Stomach (tissue), 8 donors: ENCODE measurements at regions not wholly inside any gene's neighbourhood (a gene's known extent, or its start where the extent isn't known, plus 50 kb on each side); places are given as distances from the start of the nearest gene placed in this dataset.

ENCODE experiments used
- DNase-seq, 2 donors: peaks; one replicate each; pipeline versions ENCODE4 v3.0.0 to v3.0.0-alpha.2; 2013 to 2019
- H3K27ac ChIP-seq, 5 donors: fragments of 200-600 bp in 4 of 5; sonication (generic) in 4 of 5; one replicate each; pipeline ENCODE4 v1.5.1; 2013 to 2019; ENCODE audit warnings: mild to moderate bottlenecking in 1 of 5, moderate library complexity in 1 of 5
- H3K27me3 ChIP-seq, 3 donors: fragments of 200-600 bp; sonication (generic); one replicate each; pipeline ENCODE4 v1.5.1; 2017 to 2019; ENCODE audit warnings: mixed run types in 1 of 3
- H3K36me3 ChIP-seq, 4 donors: fragments of 200-600 bp; sonication (generic); 1 replicate in 3 of 4; 2 replicates in 1 of 4; pipeline ENCODE4 v1.5.1; 2016 to 2019
- H3K4me1 ChIP-seq, 4 donors: fragments of 200-600 bp; sonication (generic); one replicate each; pipeline ENCODE4 v1.5.1; 2016 to 2019
- H3K4me3 ChIP-seq, 4 donors: fragments of 200-600 bp; sonication (generic) in 3 of 4; one replicate each; pipeline ENCODE4 v1.5.1; 2016 to 2019; ENCODE audit warnings: mild to moderate bottlenecking in 1 of 4
- H3K9me3 ChIP-seq, 4 donors: fragments of 200-600 bp; sonication (generic); one replicate each; pipeline ENCODE4 v1.5.1; 2016 to 2019
- EP300 ChIP-seq: sonication (generic); formaldehyde crosslinking; IDR thresholded peaks from one replicate; pipeline ENCODE4 v1.6.1; 2017; ENCODE audit warnings: antibody characterized with exemption
- POLR2A ChIP-seq, 4 donors: fragments of 450-650 bp; IDR thresholded peaks; one replicate each; pipeline ENCODE4 v1.6.1; 2016; ENCODE audit warnings: antibody characterized with exemption in 4 of 4, control low read depth in 2 of 4, mild to moderate bottlenecking in 1 of 4, moderate library complexity in 1 of 4
- POLR2AphosphoS5 ChIP-seq, 3 donors: sonication (generic); formaldehyde crosslinking; IDR thresholded peaks; one replicate each; pipeline ENCODE4 v1.6.1; 2016; ENCODE audit warnings: antibody characterized with exemption in 3 of 3
- WGBS, 5 donors: extraction: QIAGEN DNeasy Blood & Tissue Kit in 3 of 5; methylation state at CpG; one replicate each; pipeline versions ENCODE4 v1.1.5 to v1.1.7; 2013 to 2018; 5-methylcytosine and 5-hydroxymethylcytosine counted together
- intact Hi-C: fragments of 100-400 bp; cut with DNase I; formaldehyde crosslinking; loops from one replicate; pipeline ENCODE4 v1.15.1; 2023; ENCODE audit warnings: low total_unique reads
- TF ChIP-seq, protein P1 (sequence below), 7 experiments: fragments of 450-650 bp in 4 of 7; fragments of 200-600 bp in 3 of 7; sonication (generic) in 3 of 7; IDR thresholded peaks; one replicate each; pipeline ENCODE4 v1.5.1; 2016 to 2019; ENCODE audit warnings: antibody characterized with exemption in 7 of 7, control low read depth in 2 of 7, mild to moderate bottlenecking in 1 of 7
- donor health status: healthy with polysubstance abuse.
- donor health status: Bipolar disorder and iron deficiency.
- donor health status: healthy.

DNA sequence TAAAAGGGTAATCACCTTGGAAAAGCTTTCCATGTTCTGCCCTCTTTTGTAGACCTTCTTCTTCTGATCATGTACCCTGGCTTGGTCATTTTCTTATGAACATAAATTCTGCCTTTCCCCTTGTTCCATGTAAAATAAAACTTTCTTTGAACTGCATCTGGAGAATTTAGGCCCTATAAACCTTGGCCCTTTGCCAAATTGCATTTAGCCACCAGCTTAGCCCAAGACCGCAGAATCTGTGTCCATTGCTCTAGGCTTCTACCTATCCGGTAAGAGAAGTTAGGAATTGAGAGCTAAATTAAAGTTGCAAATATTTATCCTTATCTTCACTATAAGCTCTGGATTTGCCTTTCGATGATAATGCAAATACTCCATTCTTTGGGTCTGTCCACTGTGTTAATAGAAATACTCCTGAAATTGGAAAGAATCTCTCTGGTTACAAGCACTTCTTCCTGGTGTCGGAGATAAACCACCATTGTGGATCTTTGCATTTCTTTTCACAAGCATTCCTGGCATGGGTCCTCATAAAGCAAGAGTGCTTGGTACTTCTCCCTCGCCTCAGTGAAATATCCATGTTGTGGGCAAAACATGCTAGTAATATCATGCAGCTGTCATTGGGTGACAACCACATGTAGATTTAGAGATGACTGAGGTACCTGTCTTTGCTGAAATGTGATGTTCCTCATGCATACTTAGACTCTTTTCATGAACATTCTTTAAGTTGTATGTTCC, 698.0 kb upstream of the WWC1 start:
- intact Hi-C loops = no loop called here

GRCh38 chr5:167594061-167594435, 697.4 kb upstream of the WWC1 start:
- TF ChIP-seq, protein P1, sequence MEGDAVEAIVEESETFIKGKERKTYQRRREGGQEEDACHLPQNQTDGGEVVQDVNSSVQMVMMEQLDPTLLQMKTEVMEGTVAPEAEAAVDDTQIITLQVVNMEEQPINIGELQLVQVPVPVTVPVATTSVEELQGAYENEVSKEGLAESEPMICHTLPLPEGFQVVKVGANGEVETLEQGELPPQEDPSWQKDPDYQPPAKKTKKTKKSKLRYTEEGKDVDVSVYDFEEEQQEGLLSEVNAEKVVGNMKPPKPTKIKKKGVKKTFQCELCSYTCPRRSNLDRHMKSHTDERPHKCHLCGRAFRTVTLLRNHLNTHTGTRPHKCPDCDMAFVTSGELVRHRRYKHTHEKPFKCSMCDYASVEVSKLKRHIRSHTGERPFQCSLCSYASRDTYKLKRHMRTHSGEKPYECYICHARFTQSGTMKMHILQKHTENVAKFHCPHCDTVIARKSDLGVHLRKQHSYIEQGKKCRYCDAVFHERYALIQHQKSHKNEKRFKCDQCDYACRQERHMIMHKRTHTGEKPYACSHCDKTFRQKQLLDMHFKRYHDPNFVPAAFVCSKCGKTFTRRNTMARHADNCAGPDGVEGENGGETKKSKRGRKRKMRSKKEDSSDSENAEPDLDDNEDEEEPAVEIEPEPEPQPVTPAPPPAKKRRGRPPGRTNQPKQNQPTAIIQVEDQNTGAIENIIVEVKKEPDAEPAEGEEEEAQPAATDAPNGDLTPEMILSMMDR (IDR thresholded peaks at IDR 0.05) = no peak
- no peak for TF ChIP-seq EP300
- Histone ChIP-seq H3K36me3 (no peaks in the 10 kb centered on the region), H3K27me3 (no peaks in the 10 kb centered on the region), H3K4me1 (no peaks in the 10 kb centered on the region), H3K4me3 (no peak overlapping the region), H3K27ac (no peak overlapping the region), H3K9me3 (no peaks in the 10 kb centered on the region)
- no peak for DNase-seq
- intact Hi-C loops = no loop called here

More for the DNA sequence above, 698.0 kb upstream of the WWC1 start:
- TF ChIP-seq POLR2AphosphoS5 (IDR thresholded peaks at IDR 0.05) (no peak), POLR2A (IDR thresholded peaks at IDR 0.05) (no peak), EP300 (no peak)
- TF ChIP-seq, protein P1 (IDR thresholded peaks at IDR 0.05) = no peak
- no peaks in the 10 kb centered on the region for H3K27me3 ChIP-seq
- no peak overlapping the region for H3K27ac ChIP-seq
- no peak overlapping the region for H3K4me3 ChIP-seq
- 80 to 90% (median 87%) methylated on average over 5 of the region's 5 CpGs for WGBS, 5 donors
- no peaks in the 10 kb centered on the region for H3K36me3 ChIP-seq
- H3K4me1 ChIP-seq = no peaks in the 10 kb centered on the region
- DNase-seq = no peak
- no peaks in the 10 kb centered on the region for H3K9me3 ChIP-seq

DNA sequence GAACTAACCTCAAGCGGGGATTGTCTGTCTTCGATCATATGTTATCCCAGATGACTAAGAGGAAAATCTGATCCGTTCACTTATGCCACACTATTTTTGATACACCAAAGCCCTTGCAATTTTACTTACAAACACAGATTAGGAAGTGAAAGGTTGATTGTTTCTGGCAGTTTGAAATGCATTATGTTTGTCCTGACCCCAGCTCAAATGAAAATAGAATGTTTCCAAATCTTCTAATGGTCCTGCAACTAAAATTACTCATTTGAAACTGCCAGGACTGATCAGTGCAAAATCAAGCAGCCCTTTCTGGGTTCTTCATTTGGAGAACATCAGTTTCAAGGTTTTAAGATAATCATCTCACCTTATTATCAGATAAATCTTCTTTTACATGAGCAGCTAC, 696.7 kb upstream of the WWC1 start:
- Histone ChIP-seq H3K9me3 (no peaks in the 10 kb centered on the region), H3K27ac (no peak overlapping the region), H3K27me3 (no peaks in the 10 kb centered on the region), H3K36me3 (no peaks in the 10 kb centered on the region), H3K4me3 (no peak overlapping the region), H3K4me1 (no peaks in the 10 kb centered on the region)
- TF ChIP-seq, protein P1 (IDR thresholded peaks at IDR 0.05) = no peak
- TF ChIP-seq POLR2A (IDR thresholded peaks at IDR 0.05) (no peak), EP300 (no peak), POLR2AphosphoS5 (IDR thresholded peaks at IDR 0.05) (no peak)
- 64 to 67% (median 66%) methylated on average over 3 of the region's 3 CpGs for WGBS, 5 donors
- DNase-seq = no peak
- intact Hi-C loops = no loop called here

DNA sequence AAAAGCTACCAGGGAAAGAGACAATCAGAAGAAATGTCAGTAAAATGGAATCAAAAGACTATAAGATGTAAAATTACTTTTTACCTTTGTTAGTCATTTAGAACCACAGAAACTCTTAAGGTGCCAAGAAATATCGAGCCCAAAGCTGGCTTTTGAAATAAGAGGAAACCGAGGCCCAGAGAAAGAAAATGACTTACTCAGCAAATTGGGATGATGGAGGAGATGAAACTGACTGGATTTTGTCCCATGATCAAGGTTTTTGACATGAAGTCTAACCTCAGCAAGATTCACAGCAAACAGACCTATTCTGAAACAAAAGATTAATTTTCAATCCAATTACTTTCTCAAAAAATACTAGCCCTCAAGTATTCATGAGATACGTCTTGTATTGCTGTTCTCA, 696.2 kb upstream of the WWC1 start:
- Histone ChIP-seq H3K4me1 (no peaks in the 10 kb centered on the region), H3K36me3 (no peaks in the 10 kb centered on the region), H3K9me3 (no peaks in the 10 kb centered on the region), H3K4me3 (no peak overlapping the region), H3K27me3 (no peaks in the 10 kb centered on the region), H3K27ac (no peak overlapping the region)
- no peak for DNase-seq
- 60 to 71% (median 65%) methylated on average over 3 of the region's 3 CpGs for WGBS, 5 donors
- intact Hi-C loops = no loop called here
- TF ChIP-seq, protein P1 (IDR thresholded peaks at IDR 0.05) = no peak
- TF ChIP-seq EP300 (no peak), POLR2A (IDR thresholded peaks at IDR 0.05) (no peak)
